Esophagus squamous epithelium (tissue), 5 donors: ENCODE measurements at regions not wholly inside any gene's neighbourhood (a gene's known extent, or its start where the extent isn't known, plus 50 kb on each side); places are given as distances from the start of the nearest gene placed in this dataset.

Experiments
- DNase-seq: peaks from one replicate; lab custom pipeline; 2025; lab: John Stamatoyannopoulos, UW
- H3K27ac ChIP-seq, 4 donors: fragments of 200-600 bp; sonication (generic); one replicate each; pipeline ENCODE4 v1.5.1; 2016 to 2019; ENCODE audit warnings: mild to moderate bottlenecking in 1 of 4
- H3K27me3 ChIP-seq, 4 donors: fragments of 200-600 bp; sonication (generic); 1 replicate in 3 of 4; 2 replicates in 1 of 4; pipeline versions ENCODE4 v1.5.1 to v1.6.0; 2017 to 2021; ENCODE audit warnings: antibody characterized with exemption in 1 of 4
- H3K36me3 ChIP-seq, 3 donors: fragments of 200-600 bp; sonication (generic); one replicate each; pipeline ENCODE4 v1.5.1; 2016 to 2019
- H3K4me1 ChIP-seq, 3 donors: fragments of 200-600 bp; sonication (generic); one replicate each; pipeline ENCODE4 v1.5.1; 2017 to 2019
- H3K4me3 ChIP-seq, 4 donors: fragments of 200-600 bp; sonication (generic); 1 replicate in 3 of 4; 2 replicates in 1 of 4; pipeline ENCODE4 v1.5.1; 2016 to 2019; ENCODE audit warnings: mild to moderate bottlenecking in 2 of 4, moderate library complexity in 1 of 4
- H3K9me3 ChIP-seq, 3 donors: fragments of 200-600 bp; sonication (generic); one replicate each; pipeline ENCODE4 v1.5.1; 2016 to 2019
- CTCF ChIP-seq, 6 experiments: fragments of 450-650 bp in 4 of 6; fragments of 200-600 bp in 2 of 6; sonication (generic) in 2 of 6; IDR thresholded peaks; one replicate each; pipeline ENCODE4 v1.5.1; 2016 to 2019; ENCODE audit warnings: antibody characterized with exemption in 6 of 6, mild to moderate bottlenecking in 4 of 6, moderate library complexity in 4 of 6
- POLR2A ChIP-seq, 4 donors: fragments of 450-650 bp; IDR thresholded peaks; one replicate each; pipeline ENCODE4 v1.6.1; 2017; ENCODE audit warnings: antibody characterized with exemption in 4 of 4, mild to moderate bottlenecking in 4 of 4, moderate library complexity in 3 of 4
- WGBS, 2 donors: methylation state at CpG; one replicate each; pipeline ENCODE4 v1.1.5; 2018; 5-methylcytosine and 5-hydroxymethylcytosine counted together
- intact Hi-C: fragments of 100-400 bp; cut with DNase I; formaldehyde crosslinking; loops from one replicate; pipeline ENCODE4 v1.15.0; 2022
- donor health status: DM: yes; HTN: yes; CAD: no.

GRCh38 chr11:21944577-21944976 lies 248.3 kb upstream of the ANO5 start:
- TF ChIP-seq POLR2A (IDR thresholded peaks at IDR 0.05) (no peak), CTCF (IDR thresholded peaks at IDR 0.05) (no peak)
- intact Hi-C loops, result no loop called here
- Histone ChIP-seq H3K4me1 (no peaks in the 10 kb centered on the region), H3K27ac (no peak overlapping the region), H3K4me3 (no peak overlapping the region), H3K36me3 (no peaks in the 10 kb centered on the region), H3K9me3 (no peaks in the 10 kb centered on the region), H3K27me3 (no peaks in the 10 kb centered on the region)
- WGBS, 2 donors, result 66 to 76% methylated on average over 4 of the region's 4 CpGs
- DNase-seq, result no peak

DNA sequence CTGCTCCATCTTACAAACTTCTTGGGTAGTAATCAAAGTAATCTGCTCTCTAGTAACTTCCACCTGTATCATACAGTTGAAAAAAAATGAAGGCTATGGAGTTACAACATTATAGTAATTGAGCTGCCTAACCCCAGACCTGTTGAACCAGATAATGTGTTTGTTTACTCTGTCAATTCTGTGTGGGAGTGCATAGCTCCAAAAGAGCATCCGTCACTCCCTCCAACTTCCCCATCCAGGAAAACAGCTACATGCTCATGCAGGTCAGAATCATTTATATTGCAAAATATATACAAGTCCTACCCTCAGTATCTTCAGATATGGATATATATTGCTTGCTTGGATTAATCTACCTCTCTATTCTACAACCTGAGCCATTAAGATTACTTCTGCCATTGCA lies 244.0 kb upstream of the ANO5 start:
- 36 to 68% methylated on average over 1 of the region's 1 CpG for WGBS, 2 donors
- H3K27me3 ChIP-seq, result no peaks in the 10 kb centered on the region
- intact Hi-C loops, result no loop called here

DNA sequence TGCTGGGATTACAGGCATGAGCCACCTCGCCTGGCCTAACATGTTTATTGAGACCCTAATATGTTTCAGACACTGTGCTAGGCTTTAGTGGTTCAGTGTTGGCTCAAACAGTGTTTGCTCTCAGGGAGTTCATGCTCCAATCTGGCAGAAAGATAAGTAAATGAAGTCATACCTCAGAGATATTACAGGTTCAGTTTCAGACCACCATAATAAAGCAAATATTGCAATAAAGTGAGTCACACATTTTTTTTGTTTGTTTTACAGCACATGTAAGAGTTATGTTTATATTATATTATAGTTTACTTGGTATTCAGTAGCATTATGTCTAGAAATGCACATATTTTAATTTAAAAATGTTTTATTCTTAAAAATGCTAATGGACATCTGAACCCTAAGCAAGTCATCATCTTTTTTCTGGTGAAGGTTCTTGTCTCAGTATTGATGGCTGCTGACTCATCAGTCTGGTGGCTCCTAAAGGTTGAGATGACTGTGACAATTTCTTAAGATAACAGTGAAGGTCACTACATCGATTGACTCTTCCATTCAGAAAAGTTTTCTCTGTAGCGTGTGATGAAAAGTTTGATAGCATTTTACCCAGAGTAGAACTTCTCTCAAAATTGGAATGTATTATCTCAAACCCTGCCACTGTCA lies 243.0 kb upstream of the ANO5 start:
- 65 to 71% methylated on average over 3 of the region's 3 CpGs for WGBS, 2 donors
- intact Hi-C loops, result no loop called here
- Histone ChIP-seq H3K27ac (no peak overlapping the region), H3K36me3 (no peaks in the 10 kb centered on the region), H3K9me3 (no peaks in the 10 kb centered on the region), H3K27me3 (no peaks in the 10 kb centered on the region), H3K4me1 (no peaks in the 10 kb centered on the region), H3K4me3 (no peak overlapping the region)
- no peak for DNase-seq
- no peak for TF ChIP-seq CTCF (IDR thresholded peaks at IDR 0.05)
- TF ChIP-seq POLR2A (IDR thresholded peaks at IDR 0.05), result no peak

More for the DNA sequence above, 244.0 kb upstream of the ANO5 start:
- H3K4me3 ChIP-seq, result no peak overlapping the region
- H3K4me1 ChIP-seq, result no peaks in the 10 kb centered on the region
- no peak for DNase-seq
- H3K27ac ChIP-seq, result no peak overlapping the region
- TF ChIP-seq POLR2A (IDR thresholded peaks at IDR 0.05), result no peak
- no peak for TF ChIP-seq CTCF (IDR thresholded peaks at IDR 0.05)
- H3K9me3 ChIP-seq, result no peaks in the 10 kb centered on the region
- H3K36me3 ChIP-seq, result no peaks in the 10 kb centered on the region

DNA sequence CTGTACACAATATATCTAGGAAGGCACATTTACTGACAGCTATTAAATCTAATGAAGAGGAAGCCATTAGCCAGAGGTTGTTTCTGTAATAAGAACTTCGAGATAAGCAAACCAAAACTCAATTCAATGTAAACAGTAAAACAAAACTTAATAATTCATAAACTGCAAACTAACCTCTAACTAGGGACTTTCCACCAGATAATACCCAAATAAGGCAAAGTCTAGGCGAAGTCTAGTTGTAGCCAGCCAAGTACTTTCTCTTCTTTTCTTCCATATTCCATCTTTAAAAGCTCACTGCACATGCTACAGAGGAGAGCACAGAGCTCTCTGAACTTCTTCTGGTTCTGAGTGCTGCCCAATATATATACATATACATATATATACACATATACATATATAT lies 229.9 kb upstream of the ANO5 start:
- Histone ChIP-seq H3K36me3 (no peaks in the 10 kb centered on the region), H3K4me1 (no peaks in the 10 kb centered on the region), H3K9me3 (no peaks in the 10 kb centered on the region), H3K4me3 (no peak overlapping the region), H3K27ac (no peak overlapping the region), H3K27me3 (no peaks in the 10 kb centered on the region)
- intact Hi-C loops, result no loop called here
- WGBS, 2 donors, result 13 to 24% methylated on average over 2 of the region's 2 CpGs
- TF ChIP-seq CTCF (IDR thresholded peaks at IDR 0.05) (no peak), POLR2A (IDR thresholded peaks at IDR 0.05) (no peak)
- no peak for DNase-seq

DNA sequence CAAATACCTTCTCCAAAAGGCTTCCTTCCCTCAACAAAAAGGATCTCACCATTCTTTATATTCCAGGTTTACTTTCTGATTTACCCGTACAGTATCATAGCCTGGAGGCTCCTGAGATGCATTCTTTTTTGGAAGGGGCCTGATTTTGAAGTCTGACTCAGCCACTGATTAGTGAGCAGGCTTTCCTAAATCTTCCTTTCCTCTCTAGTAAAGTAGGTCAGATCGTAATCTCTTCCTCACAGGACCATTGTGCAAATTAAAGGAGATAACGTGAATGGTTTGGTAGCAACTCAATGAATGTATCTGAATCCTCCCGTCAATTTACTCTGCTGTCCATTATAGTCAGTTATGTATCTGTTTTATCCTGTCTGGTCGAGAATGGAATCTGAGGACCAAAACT lies 227.7 kb upstream of the ANO5 start:
- H3K27me3 ChIP-seq, result no peaks in the 10 kb centered on the region
- no peaks in the 10 kb centered on the region for H3K9me3 ChIP-seq
- no peak overlapping the region for H3K4me3 ChIP-seq
- H3K36me3 ChIP-seq, result no peaks in the 10 kb centered on the region
- TF ChIP-seq CTCF (IDR thresholded peaks at IDR 0.05) (no peak), POLR2A (IDR thresholded peaks at IDR 0.05) (no peak)
- DNase-seq, result no peak
- WGBS, 2 donors, result 36 to 41% methylated on average over 5 of the region's 5 CpGs
- no peak overlapping the region for H3K27ac ChIP-seq
- H3K4me1 ChIP-seq, result no peaks in the 10 kb centered on the region
- intact Hi-C loops, result no loop called here
